Mesendoderm (in vitro differentiated cells): ENCODE measurements at regions not wholly inside any gene's neighbourhood (a gene's known extent, or its start where the extent isn't known, plus 50 kb on each side); places are given as distances from the start of the nearest gene placed in this dataset.

ENCODE experiments used
- DNase-seq: peaks from one replicate; pipeline ENCODE4 v3.0.0; 2013
- H2AK5ac ChIP-seq: 2 replicates; pipeline ENCODE4 v1.6.1; 2013; ENCODE audit warnings: low read length, inconsistent platforms
- H2BK120ac ChIP-seq: 2 replicates; pipeline ENCODE4 v1.6.1; 2013; ENCODE audit warnings: low read depth, mild to moderate bottlenecking, low read length, moderate library complexity, mixed read lengths
- H2BK15ac ChIP-seq: replicated peaks from 2 replicates; pipeline ENCODE4 v1.6.1; 2013; ENCODE audit warnings: low read depth, mild to moderate bottlenecking, moderate library complexity
- H2BK5ac ChIP-seq: 2 replicates; pipeline ENCODE4 v1.6.1; 2013; ENCODE audit warnings: low read length, inconsistent platforms
- H3K18ac ChIP-seq: 2 replicates; pipeline ENCODE4 v1.6.1; 2013; ENCODE audit warnings: mild to moderate bottlenecking, low read length, mixed read lengths
- H3K23ac ChIP-seq: one replicate; pipeline ENCODE4 v1.6.1; 2013; ENCODE audit warnings: low read length
- H3K27ac ChIP-seq: 2 replicates; pipeline ENCODE4 v1.5.1; 2013; ENCODE audit warnings: low read depth, mild to moderate bottlenecking, inconsistent platforms, low read length, moderate library complexity
- H3K27me3 ChIP-seq: 2 replicates; pipeline ENCODE4 v1.6.1; 2013; ENCODE audit warnings: low read length, control low read depth, mild to moderate bottlenecking, inconsistent platforms; ENCODE audit not compliant: insufficient read depth, poor library complexity
- H3K36me3 ChIP-seq: 2 replicates; pipeline ENCODE4 v1.6.1; 2013; ENCODE audit warnings: low read length, inconsistent platforms; ENCODE audit not compliant: control insufficient read depth, insufficient read depth
- H3K4ac ChIP-seq: one replicate; pipeline ENCODE4 v1.6.1; 2013; ENCODE audit warnings: low read depth, mild to moderate bottlenecking, low read length, moderate library complexity
- H3K4me1 ChIP-seq: 2 replicates; pipeline ENCODE4 v1.6.1; 2013; ENCODE audit warnings: low read depth, low read length, inconsistent platforms; ENCODE audit not compliant: control insufficient read depth
- H3K4me2 ChIP-seq: 2 replicates; pipeline ENCODE4 v1.6.1; 2013; ENCODE audit warnings: low read length
- H3K4me3 ChIP-seq: 2 replicates; pipeline ENCODE4 v1.5.1; 2013; ENCODE audit warnings: mild to moderate bottlenecking, low read length
- H3K56ac ChIP-seq: one replicate; pipeline ENCODE4 v1.6.1; 2013; ENCODE audit warnings: low read length
- H3K79me1 ChIP-seq: 2 replicates; pipeline ENCODE4 v1.6.1; 2013; ENCODE audit warnings: low read length, inconsistent platforms
- H3K79me2 ChIP-seq: 2 replicates; pipeline ENCODE4 v1.6.1; 2013; ENCODE audit warnings: mild to moderate bottlenecking, low read length; ENCODE audit not compliant: control insufficient read depth, insufficient read depth
- H3K9ac ChIP-seq: 2 replicates; pipeline ENCODE4 v1.6.1; 2013; ENCODE audit warnings: low read length, inconsistent platforms
- H4K5ac ChIP-seq: one replicate; pipeline ENCODE4 v1.6.1; 2013; ENCODE audit warnings: low read length
- H4K8ac ChIP-seq: one replicate; pipeline ENCODE4 v1.6.1; 2013; ENCODE audit warnings: low read depth, mild to moderate bottlenecking, control low read depth, low read length, moderate library complexity
- WGBS: extraction: QIAGEN DNeasy Blood & Tissue Kit; methylation state at CpG from one replicate; pipeline ENCODE4 v1.1.7; 2013; ENCODE audit warnings: low lambda C conversion rate, missing lambda C conversion rate; ENCODE audit not compliant: insufficient coverage; ENCODE audit errors: extremely low coverage; 5-methylcytosine and 5-hydroxymethylcytosine counted together

DNA sequence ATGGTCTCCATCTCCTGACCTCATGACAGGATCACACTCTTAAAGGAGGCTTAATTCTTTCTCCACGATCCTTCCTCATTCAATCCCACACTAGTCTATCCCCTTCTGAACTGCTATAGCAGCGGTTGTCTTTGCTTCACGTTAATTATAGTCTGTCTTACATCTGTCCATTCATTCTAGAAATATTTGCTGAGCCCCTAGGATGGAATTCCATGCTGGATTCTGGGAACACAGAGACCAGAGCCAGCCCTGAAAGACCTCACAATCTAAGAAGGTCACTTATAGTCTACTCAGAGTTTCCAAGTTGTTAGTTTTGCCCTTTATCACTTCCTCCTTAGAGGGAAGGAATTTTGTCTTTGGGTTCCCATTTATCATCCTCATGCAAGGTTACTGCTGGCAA lies 193.5 kb downstream of the GAS1 start:
- H3K23ac ChIP-seq: no peak overlapping the region
- H3K27ac ChIP-seq: no peak overlapping the region

DNA sequence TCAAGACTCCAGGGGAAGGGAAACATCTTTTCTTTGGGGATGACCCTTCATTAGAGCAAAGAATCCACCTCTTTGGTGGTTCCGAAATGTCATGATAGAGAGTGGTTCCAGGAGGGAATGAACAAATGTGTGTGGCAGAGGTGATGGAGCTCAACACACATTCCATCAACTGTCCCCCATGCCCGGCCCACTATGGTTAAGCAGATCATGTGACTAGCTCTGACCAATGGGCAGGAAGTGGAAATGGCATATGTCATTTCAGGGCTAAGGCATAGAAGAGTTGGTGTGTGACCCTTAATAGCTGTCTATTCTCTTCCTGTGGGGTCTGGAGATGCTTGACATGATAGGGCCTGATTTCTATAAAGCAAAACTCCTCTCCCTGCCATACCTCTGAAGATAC lies 194.6 kb downstream of the GAS1 start:
- Histone ChIP-seq H2BK15ac (no peak overlapping the region), H3K27me3 (no peaks in the 10 kb centered on the region), H3K4ac (no peak overlapping the region), H2BK5ac (no peak overlapping the region), H2BK120ac (no peak overlapping the region), H3K36me3 (no peaks in the 10 kb centered on the region), H3K56ac (no peak overlapping the region), H4K8ac (no peak overlapping the region), H3K23ac (no peak overlapping the region), H3K18ac (no peak overlapping the region), H3K4me3 (no peak overlapping the region), H3K4me2 (no peak overlapping the region), H3K4me1 (no peaks in the 10 kb centered on the region), H3K27ac (no peak overlapping the region), H3K79me1 (no peaks in the 10 kb centered on the region), H3K9ac (no peak overlapping the region), H2AK5ac (no peak overlapping the region), H3K79me2 (no peaks in the 10 kb centered on the region), H4K5ac (no peak overlapping the region)
- no peak for DNase-seq
- WGBS: no CpG with 5 or more reads among the region's 2 CpGs

More for the DNA sequence above, 193.5 kb downstream of the GAS1 start:
- Histone ChIP-seq H4K8ac (no peak overlapping the region), H3K9ac (no peak overlapping the region), H3K79me2 (no peaks in the 10 kb centered on the region), H2BK120ac (no peak overlapping the region), H3K18ac (no peak overlapping the region), H3K4ac (no peak overlapping the region), H2BK5ac (no peak overlapping the region), H2BK15ac (no peak overlapping the region), H2AK5ac (no peak overlapping the region), H4K5ac (no peak overlapping the region), H3K36me3 (no peaks in the 10 kb centered on the region), H3K4me1 (no peaks in the 10 kb centered on the region), H3K56ac (no peak overlapping the region), H3K4me2 (no peak overlapping the region), H3K4me3 (no peak overlapping the region), H3K27me3 (no peaks in the 10 kb centered on the region), H3K79me1 (no peaks in the 10 kb centered on the region)
- WGBS: no CpG with 5 or more reads among the region's 3 CpGs
- DNase-seq: no peak

DNA sequence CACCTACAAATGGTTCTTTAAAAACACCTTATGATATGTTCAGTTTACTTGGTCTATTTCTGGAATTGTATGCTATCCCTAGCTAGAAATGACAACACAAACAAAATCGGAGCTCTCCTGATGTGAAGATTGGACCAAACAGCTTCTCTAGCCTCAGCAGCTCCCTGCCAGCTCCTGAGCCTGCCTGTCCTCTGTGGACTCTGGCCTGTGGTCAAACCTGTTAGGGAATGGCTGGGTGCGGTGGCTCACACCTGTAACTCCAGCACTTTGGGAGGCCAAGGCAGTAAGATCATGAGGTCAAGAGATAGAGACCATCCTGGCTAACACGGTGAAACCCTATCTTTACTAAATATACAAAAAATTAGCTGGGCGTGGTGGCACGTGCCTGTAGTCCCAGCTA lies 195.3 kb downstream of the GAS1 start:
- Histone ChIP-seq H3K4me3 (no peak overlapping the region), H2BK15ac (no peak overlapping the region), H3K4me2 (no peak overlapping the region), H3K56ac (no peak overlapping the region), H4K8ac (no peak overlapping the region), H3K9ac (no peak overlapping the region), H3K18ac (no peak overlapping the region), H3K79me1 (no peaks in the 10 kb centered on the region), H3K4ac (no peak overlapping the region), H3K79me2 (no peaks in the 10 kb centered on the region), H3K23ac (no peak overlapping the region), H2BK120ac (no peak overlapping the region), H2BK5ac (no peak overlapping the region), H3K27me3 (no peaks in the 10 kb centered on the region), H2AK5ac (no peak overlapping the region), H3K27ac (no peak overlapping the region), H3K4me1 (no peaks in the 10 kb centered on the region), H3K36me3 (no peaks in the 10 kb centered on the region), H4K5ac (no peak overlapping the region)
- no peak for DNase-seq
- no CpG with 5 or more reads among the region's 5 CpGs for WGBS

GRCh38 chr9:86751207-86751606 lies 196.1 kb downstream of the GAS1 start:
- no peak for DNase-seq
- Histone ChIP-seq H3K79me1 (no peaks in the 10 kb centered on the region), H3K27ac (no peak overlapping the region), H3K4me2 (no peak overlapping the region), H3K9ac (no peak overlapping the region), H2BK120ac (no peak overlapping the region), H3K79me2 (no peaks in the 10 kb centered on the region), H3K23ac (no peak overlapping the region), H3K36me3 (no peaks in the 10 kb centered on the region), H2AK5ac (no peak overlapping the region), H2BK15ac (no peak overlapping the region), H3K4me1 (no peaks in the 10 kb centered on the region), H3K27me3 (no peaks in the 10 kb centered on the region), H3K4ac (no peak overlapping the region), H3K18ac (no peak overlapping the region), H2BK5ac (no peak overlapping the region), H3K4me3 (no peak overlapping the region), H4K8ac (no peak overlapping the region), H4K5ac (no peak overlapping the region), H3K56ac (no peak overlapping the region)
- WGBS: no CpG with 5 or more reads among the region's 4 CpGs

- no peak overlapping the region for H3K27ac ChIP-seq
- H3K27me3 ChIP-seq: no peaks in the 10 kb centered on the region
- WGBS: no CpG with 5 or more reads among the region's 4 CpGs
These were observed 197.4 kb downstream of the GAS1 start for GRCh38 chr9:86749894-86750255.

DNA sequence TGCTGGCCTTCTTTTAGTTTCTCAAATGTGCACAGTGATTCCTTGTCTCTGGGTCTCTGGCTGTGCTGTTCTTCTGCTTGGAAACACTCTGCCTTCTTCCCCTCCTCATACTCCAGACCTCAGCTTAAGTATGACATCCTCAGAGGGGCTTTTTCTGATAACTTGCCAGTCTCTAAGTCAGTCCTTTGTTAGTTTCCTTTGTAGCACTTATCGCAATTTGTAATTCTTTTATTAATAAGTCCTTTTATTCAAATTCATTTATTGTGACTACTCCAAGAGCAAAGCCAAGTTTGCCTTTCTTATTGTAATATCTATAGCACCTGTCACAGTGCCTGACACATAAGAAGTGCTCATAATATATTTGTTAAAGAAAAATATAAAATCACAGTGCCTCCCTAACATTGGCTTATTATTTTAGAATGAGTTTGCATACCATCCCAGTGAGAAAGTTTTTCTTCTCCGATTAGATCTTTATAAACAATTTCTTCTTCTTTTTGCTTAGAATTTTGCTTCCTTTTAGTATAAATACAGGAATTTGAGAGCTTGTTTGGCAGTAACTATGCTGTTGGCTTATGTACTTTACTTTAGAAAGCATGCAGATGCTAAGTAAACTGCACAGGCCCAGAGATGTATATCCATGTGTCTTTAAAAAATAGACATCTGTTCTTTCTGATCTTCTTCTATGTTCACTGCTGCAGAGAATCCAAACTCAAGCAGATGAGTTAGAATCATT lies 198.0 kb downstream of the GAS1 start:
- no peak overlapping the region for H3K56ac ChIP-seq
- no peak overlapping the region for H3K9ac ChIP-seq
- no peaks in the 10 kb centered on the region for H3K4me1 ChIP-seq
- no peak overlapping the region for H2AK5ac ChIP-seq
- no peak overlapping the region for H3K27ac ChIP-seq
- H3K4me2 ChIP-seq: no peak overlapping the region
- H3K4me3 ChIP-seq: no peak overlapping the region
- H4K5ac ChIP-seq: no peak overlapping the region
- H3K36me3 ChIP-seq: no peaks in the 10 kb centered on the region
- no peak overlapping the region for H2BK5ac ChIP-seq
- H4K8ac ChIP-seq: no peak overlapping the region
- no peak for DNase-seq
- H3K79me1 ChIP-seq: no peaks in the 10 kb centered on the region
- H3K23ac ChIP-seq: no peak overlapping the region
- H3K18ac ChIP-seq: no peak overlapping the region
- H3K4ac ChIP-seq: no peak overlapping the region
- no CpG with 5 or more reads among the region's 2 CpGs for WGBS
- no peaks in the 10 kb centered on the region for H3K27me3 ChIP-seq
- H2BK120ac ChIP-seq: no peak overlapping the region
- no peaks in the 10 kb centered on the region for H3K79me2 ChIP-seq
- no peak overlapping the region for H2BK15ac ChIP-seq

More at GRCh38 chr9:86749894-86750255, 197.4 kb downstream of the GAS1 start:
- no peaks in the 10 kb centered on the region for H3K79me2 ChIP-seq
- no peak overlapping the region for H4K8ac ChIP-seq
- no peaks in the 10 kb centered on the region for H3K79me1 ChIP-seq
- no peak overlapping the region for H3K9ac ChIP-seq
- no peak overlapping the region for H3K4ac ChIP-seq
- no peak overlapping the region for H3K23ac ChIP-seq
- no peak overlapping the region for H4K5ac ChIP-seq
- H2BK5ac ChIP-seq: no peak overlapping the region
- no peak for DNase-seq
- no peak overlapping the region for H2BK15ac ChIP-seq
- no peak overlapping the region for H2AK5ac ChIP-seq
- no peak overlapping the region for H3K56ac ChIP-seq
- H3K18ac ChIP-seq: no peak overlapping the region
- no peak overlapping the region for H3K4me2 ChIP-seq
- H3K4me3 ChIP-seq: no peak overlapping the region
- no peak overlapping the region for H2BK120ac ChIP-seq
- H3K36me3 ChIP-seq: no peaks in the 10 kb centered on the region
- H3K4me1 ChIP-seq: no peaks in the 10 kb centered on the region
